ENCODE measurements at regions not wholly inside any gene's neighbourhood (a gene's known extent, or its start where the extent isn't known, plus 50 kb on each side); places are given as distances from the start of the nearest gene placed in this dataset.

GRCh38 chr22:47345025-47345424, 582.6 kb downstream of the TBC1D22A start (continued):
- TF ChIP-seq ZNF362 (tag by site-specific recombination; IDR thresholded peaks at IDR 0.05) (no peak), SP7 (tag by site-specific recombination; IDR thresholded peaks at IDR 0.05) (no peak), ZEB2 (tag by site-specific recombination; IDR thresholded peaks at IDR 0.05) (no peak), ZBTB17 (tag by site-specific recombination; IDR thresholded peaks at IDR 0.05) (no peak), ZFP3 (tag by site-specific recombination; IDR thresholded peaks at IDR 0.05; ENCODE audit: low read depth) (no peak)

GRCh38 chr22:47344414-47344813, 582.0 kb downstream of the TBC1D22A start:
- no peak overlapping the region for H3K27ac ChIP-seq (ENCODE audit: extremely low read depth, low read depth, low read length)
- H3K9me3 ChIP-seq (ENCODE audit: control insufficient read depth, insufficient read depth, low read depth, low read length), result no peaks in the 10 kb centered on the region
- H3K4me1 ChIP-seq (ENCODE audit: control insufficient read depth, insufficient read depth, low read length), result no peaks in the 10 kb centered on the region
- TF ChIP-seq ZSCAN18 (tag by site-specific recombination; IDR thresholded peaks at IDR 0.05) (no peak), ZSCAN30 (tag by site-specific recombination; IDR thresholded peaks at IDR 0.05) (no peak), ELK4 (IDR thresholded peaks at IDR 0.05; ENCODE audit: borderline replicate concordance, low read depth, low read length) (no peak), ZNF624 (tag by site-specific recombination; IDR thresholded peaks at IDR 0.05) (no peak), ZNF549 (tag by site-specific recombination; IDR thresholded peaks at IDR 0.05) (no peak), ZNF157 (tag by site-specific recombination; IDR thresholded peaks at IDR 0.05) (no peak), MYNN (tag by site-specific recombination; IDR thresholded peaks at IDR 0.05; ENCODE audit: borderline replicate concordance) (no peak), ZNF26 (tag by site-specific recombination; IDR thresholded peaks at IDR 0.05) (no peak)
- no peaks in the 10 kb centered on the region for H3K36me3 ChIP-seq (ENCODE audit: control insufficient read depth in 2 of 2, insufficient read depth in 1 of 2, low read length in 2 of 2)
- H3K4me3 ChIP-seq (ENCODE audit: low read depth, low read length), result no peak overlapping the region
- ChIA-PET CTCF (no interaction called here), POLR2A (no interaction called here)

GRCh38 chr22:47343611-47344010, 581.2 kb downstream of the TBC1D22A start:
- Histone ChIP-seq H3K4me3 (ENCODE audit: low read depth, low read length) (no peak overlapping the region), H3K36me3 (ENCODE audit: control insufficient read depth in 2 of 2, insufficient read depth in 1 of 2, low read length in 2 of 2) (no peaks in the 10 kb centered on the region), H3K27ac (ENCODE audit: extremely low read depth, low read depth, low read length) (no peak overlapping the region), H3K4me1 (ENCODE audit: control insufficient read depth, insufficient read depth, low read length) (no peaks in the 10 kb centered on the region), H3K9me3 (ENCODE audit: control insufficient read depth, insufficient read depth, low read depth, low read length) (no peaks in the 10 kb centered on the region)
- ChIA-PET CTCF (no interaction called here), POLR2A (no interaction called here)
- no peak for TF ChIP-seq ZBTB48 (tag by site-specific recombination; IDR thresholded peaks at IDR 0.05)
- TF ChIP-seq ZNF548 (tag by site-specific recombination; IDR thresholded peaks at IDR 0.05), result no peak
- no peak for TF ChIP-seq ZNF629 (tag by site-specific recombination; IDR thresholded peaks at IDR 0.05)
- no peak for TF ChIP-seq ZNF157 (tag by site-specific recombination; IDR thresholded peaks at IDR 0.05)
- no peak for TF ChIP-seq ZNF354C (tag by site-specific recombination; IDR thresholded peaks at IDR 0.05; ENCODE audit: borderline replicate concordance, low read depth)
- no peak for TF ChIP-seq ZNF223 (tag by site-specific recombination; IDR thresholded peaks at IDR 0.05)
- TF ChIP-seq SP2 (tag by site-specific recombination; IDR thresholded peaks at IDR 0.05), result no peak
- no peak for TF ChIP-seq SETDB1 (IDR thresholded peaks at IDR 0.05; ENCODE audit: insufficient read length, low read length)
- TF ChIP-seq ZNF426 (tag by site-specific recombination; IDR thresholded peaks at IDR 0.05), result no peak
- no peak for TF ChIP-seq ZNF843 (tag by site-specific recombination; IDR thresholded peaks at IDR 0.05)
- TF ChIP-seq ZNF433 (tag by site-specific recombination; IDR thresholded peaks at IDR 0.05; ENCODE audit: low read depth), result no peak
- TF ChIP-seq ZBTB20 (tag by site-specific recombination; IDR thresholded peaks at IDR 0.05), result no peak
- TF ChIP-seq ZBTB17 (tag by site-specific recombination; IDR thresholded peaks at IDR 0.05), result no peak
